Right renal pelvis (tissue), 4 donors: ENCODE measurements at regions not wholly inside any gene's neighbourhood (a gene's known extent, or its start where the extent isn't known, plus 50 kb on each side); places are given as distances from the start of the nearest gene placed in this dataset.
A peak's percentile ranks its signal among the peaks of the same experiment; 100 is the strongest.
"Not testable (repeated sequence)": the region's sequence is repeated elsewhere in the genome, so short reads cannot be mapped to it uniquely, and the experiment has no call there.

Source experiments
- DNase-seq, 4 donors: peaks; one replicate each; pipeline ENCODE4 v3.0.0-alpha.2; 2013; ENCODE audit warnings: low read depth in 4 of 4, low spot score in 3 of 4, missing footprints in 1 of 4

GRCh38 chr3:193114431-193115340 lies 126.3 kb upstream of the PLAAT1 start:
- no peak for DNase-seq

GRCh38 chr3:193116871-193117270 lies 124.2 kb upstream of the PLAAT1 start:
- no peak for DNase-seq

- no peak for DNase-seq
Measured at GRCh38 chr3:193118907-193119306, 122.1 kb upstream of the PLAAT1 start.

- no peak for DNase-seq
Measured at GRCh38 chr3:193119926-193120325, 121.1 kb upstream of the PLAAT1 start.

- DNase-seq: no peak
Measured at GRCh38 chr3:193124861-193125260, 116.2 kb upstream of the PLAAT1 start.

- no peak for DNase-seq
Measured at GRCh38 chr3:193129607-193130006, 111.4 kb upstream of the PLAAT1 start.

- no peak for DNase-seq
Measured at GRCh38 chr3:193130576-193130975, 110.4 kb upstream of the PLAAT1 start.

GRCh38 chr3:193132241-193132640 lies 108.8 kb upstream of the PLAAT1 start:
- no peak for DNase-seq

GRCh38 chr3:193132964-193133363 lies 108.1 kb upstream of the PLAAT1 start:
- DNase-seq: peak in 1 of 4 donors; percentile 3

GRCh38 chr3:193134856-193135255 lies 106.2 kb upstream of the PLAAT1 start:
- DNase-seq: no peak

- no peak for DNase-seq
Measured at GRCh38 chr3:193140381-193140780, 100.6 kb upstream of the PLAAT1 start.

GRCh38 chr3:193145248-193145647 lies 95.8 kb upstream of the PLAAT1 start:
- DNase-seq: no peak

- DNase-seq: no peak
Measured at GRCh38 chr3:193148688-193149473, 92.1 kb upstream of the PLAAT1 start.

GRCh38 chr3:193149998-193150397 lies 91.0 kb upstream of the PLAAT1 start:
- DNase-seq: no peak

- DNase-seq: not testable (repeated sequence)
Measured at GRCh38 chr3:193155044-193155781, 85.8 kb upstream of the PLAAT1 start.

- no peak for DNase-seq
Measured at GRCh38 chr3:193157051-193157450, 84.0 kb upstream of the PLAAT1 start.

GRCh38 chr3:193165431-193166120 lies 75.4 kb upstream of the PLAAT1 start:
- no peak for DNase-seq

GRCh38 chr3:193168931-193169330 lies 72.1 kb upstream of the PLAAT1 start:
- no peak for DNase-seq

- no peak for DNase-seq
Measured at GRCh38 chr3:193174140-193174539, 66.9 kb upstream of the PLAAT1 start.

GRCh38 chr3:193179332-193180012 lies 61.5 kb upstream of the PLAAT1 start:
- DNase-seq: not testable (repeated sequence)
